ENCODE measurements at regions not wholly inside any gene's neighbourhood (a gene's known extent, or its start where the extent isn't known, plus 50 kb on each side); places are given as distances from the start of the nearest gene placed in this dataset.

DNA sequence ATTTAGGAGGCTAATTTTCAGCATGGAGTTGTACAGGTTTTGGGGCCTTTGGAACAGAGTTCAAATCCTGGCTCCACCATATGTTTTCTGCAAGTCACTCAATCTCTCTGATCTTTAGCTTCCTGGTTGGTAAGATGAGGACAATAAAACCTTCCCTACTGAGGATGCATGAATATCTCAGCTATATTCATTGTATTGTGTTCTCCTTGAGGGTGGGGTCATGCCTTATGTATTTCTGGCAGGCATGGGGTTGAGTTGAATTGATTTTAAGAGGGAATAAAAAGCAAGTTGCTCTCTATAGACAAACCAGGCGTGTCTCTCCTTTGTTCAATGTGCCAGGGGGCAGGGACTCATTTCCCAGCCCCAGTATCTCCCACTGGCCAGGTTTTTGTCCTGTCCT, 173.1 kb downstream of the C12orf75 start:
- TF ChIP-seq MEF2B (IDR thresholded peaks at IDR 0.05; ENCODE audit: partially characterized antibody, poor library complexity, severe bottlenecking) = no peak
- FAIRE-seq = no peak
- intact Hi-C loops (cut with micrococcal nuclease; ENCODE audit: unreplicated experiment) (no loop called here), in situ Hi-C loops (cut with MboI) (no loop called here)
- no TSS peak for BruUV-seq (replicated peaks)
- Histone ChIP-seq H3K27me3 (replicated peaks in 1 of 2; ENCODE audit: control insufficient read depth in 2 of 2, insufficient read depth in 2 of 2, low read length in 1 of 2) (no peaks in the 10 kb centered on the region), H3K9ac (ENCODE audit: control insufficient read depth, insufficient read depth, low read length) (no peak overlapping the region), H3K4me2 (ENCODE audit: control insufficient read depth, insufficient read depth) (no peak overlapping the region), H3K27ac (ENCODE audit: control insufficient read depth, insufficient read depth) (no peak overlapping the region), H2AFZ (ENCODE audit: control insufficient read depth, low read depth, low read length) (no peak overlapping the region), H4K20me1 (ENCODE audit: control insufficient read depth, insufficient read depth) (no peaks in the 10 kb centered on the region), H3K4me3 (no peak overlapping the region), H3K9me3 (replicated peaks; ENCODE audit: control insufficient read depth, insufficient read depth, low read length) (no peaks in the 10 kb centered on the region), H3K79me2 (ENCODE audit: control insufficient read depth, insufficient read depth, low read length) (no peaks in the 10 kb centered on the region), H3K4me1 (ENCODE audit: control insufficient read depth, insufficient read depth, low read length) (no peaks in the 10 kb centered on the region), H3K36me3 (ENCODE audit: control insufficient read depth in 2 of 2, insufficient read depth in 2 of 2, low read length in 1 of 2) (no peaks in the 10 kb centered on the region)
- no peak for DNase-seq (ENCODE audit: low read depth, low spot score)
- CTCF ChIA-PET = no interaction called here
- POLR2A ChIA-PET = no interaction called here
- RAD21 ChIA-PET (ENCODE audit: unreplicated experiment) = no interaction called here
- 0% methylated on average over 1 of the region's 1 CpG for WGBS (ENCODE audit: insufficient coverage, insufficient replicate concordance, low lambda C conversion rate, missing lambda C conversion rate)
- SMC1A ChIA-PET (ENCODE audit: uncharacterized antibody, unreplicated experiment) = no interaction called here
- no peak for ATAC-seq

DNA sequence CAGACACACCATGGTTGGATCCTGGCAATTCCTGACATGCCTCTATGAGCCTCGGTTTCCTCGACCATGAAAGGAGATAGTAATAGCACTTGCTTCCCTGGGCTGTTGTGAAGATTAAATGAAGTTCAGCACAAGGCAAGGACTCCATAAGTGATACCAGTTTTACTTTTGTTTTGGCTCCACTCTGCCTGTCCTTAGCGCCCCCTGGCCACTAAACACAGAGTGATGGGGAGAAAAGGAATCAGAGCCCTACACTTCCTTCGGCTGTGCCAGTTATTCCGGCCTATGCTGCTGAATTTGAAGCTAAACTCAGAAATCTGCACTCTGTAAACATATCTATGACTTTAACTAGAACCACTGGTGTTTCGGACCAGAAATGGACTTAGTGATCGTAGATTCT, 173.8 kb downstream of the C12orf75 start:
- no peaks in the 10 kb centered on the region for H3K79me2 ChIP-seq (ENCODE audit: control insufficient read depth, insufficient read depth, low read length)
- H2AFZ ChIP-seq (ENCODE audit: control insufficient read depth, low read depth, low read length) = no peak overlapping the region; the same call in 1 of the 2 replicates
- no peaks in the 10 kb centered on the region for H3K9me3 ChIP-seq (replicated peaks; ENCODE audit: control insufficient read depth, insufficient read depth, low read length)
- no peaks in the 10 kb centered on the region for H4K20me1 ChIP-seq (ENCODE audit: control insufficient read depth, insufficient read depth)
- intact Hi-C loops (cut with micrococcal nuclease; ENCODE audit: unreplicated experiment) = no loop called here
- no peaks in the 10 kb centered on the region for H3K27me3 ChIP-seq (replicated peaks in 1 of 2; ENCODE audit: control insufficient read depth in 2 of 2, insufficient read depth in 2 of 2, low read length in 1 of 2)
- DNase-seq (ENCODE audit: low read depth, low spot score) = no peak
- ChIA-PET POLR2A (no interaction called here), RAD21 (ENCODE audit: unreplicated experiment) (no interaction called here), SMC1A (ENCODE audit: uncharacterized antibody, unreplicated experiment) (no interaction called here), CTCF (no interaction called here)
- FAIRE-seq = no peak
- H3K4me3 ChIP-seq = no peak overlapping the region
- H3K9ac ChIP-seq (ENCODE audit: control insufficient read depth, insufficient read depth, low read length) = no peak overlapping the region
- in situ Hi-C loops (cut with MboI) = no loop called here
- ATAC-seq = peak; percentile 58
- H3K27ac ChIP-seq (ENCODE audit: control insufficient read depth, insufficient read depth) = no peak overlapping the region
- H3K36me3 ChIP-seq (ENCODE audit: control insufficient read depth in 2 of 2, insufficient read depth in 2 of 2, low read length in 1 of 2) = no peaks in the 10 kb centered on the region
- 16% methylated on average over 7 of the region's 7 CpGs for WGBS (ENCODE audit: insufficient coverage, insufficient replicate concordance, low lambda C conversion rate, missing lambda C conversion rate)
- H3K4me1 ChIP-seq (ENCODE audit: control insufficient read depth, insufficient read depth, low read length) = no peaks in the 10 kb centered on the region
- no TSS peak for BruUV-seq (replicated peaks)
- TF ChIP-seq CEBPB (IDR thresholded peaks at IDR 0.05; ENCODE audit: borderline replicate concordance in 1 of 2, low read depth in 2 of 2, low read length in 2 of 2) = no peak
- TF ChIP-seq, protein P1, sequence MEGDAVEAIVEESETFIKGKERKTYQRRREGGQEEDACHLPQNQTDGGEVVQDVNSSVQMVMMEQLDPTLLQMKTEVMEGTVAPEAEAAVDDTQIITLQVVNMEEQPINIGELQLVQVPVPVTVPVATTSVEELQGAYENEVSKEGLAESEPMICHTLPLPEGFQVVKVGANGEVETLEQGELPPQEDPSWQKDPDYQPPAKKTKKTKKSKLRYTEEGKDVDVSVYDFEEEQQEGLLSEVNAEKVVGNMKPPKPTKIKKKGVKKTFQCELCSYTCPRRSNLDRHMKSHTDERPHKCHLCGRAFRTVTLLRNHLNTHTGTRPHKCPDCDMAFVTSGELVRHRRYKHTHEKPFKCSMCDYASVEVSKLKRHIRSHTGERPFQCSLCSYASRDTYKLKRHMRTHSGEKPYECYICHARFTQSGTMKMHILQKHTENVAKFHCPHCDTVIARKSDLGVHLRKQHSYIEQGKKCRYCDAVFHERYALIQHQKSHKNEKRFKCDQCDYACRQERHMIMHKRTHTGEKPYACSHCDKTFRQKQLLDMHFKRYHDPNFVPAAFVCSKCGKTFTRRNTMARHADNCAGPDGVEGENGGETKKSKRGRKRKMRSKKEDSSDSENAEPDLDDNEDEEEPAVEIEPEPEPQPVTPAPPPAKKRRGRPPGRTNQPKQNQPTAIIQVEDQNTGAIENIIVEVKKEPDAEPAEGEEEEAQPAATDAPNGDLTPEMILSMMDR (IDR thresholded peaks at IDR 0.05 in 2 of 3, conservative IDR thresholded peaks at IDR 0.05 in 1 of 3; ENCODE audit: control insufficient read depth in 2 of 3, extremely low read depth in 1 of 3, insufficient read depth in 1 of 3, low read depth in 3 of 3, low read length in 3 of 3) = peak; percentile 15 to 23 (median 16); a peak in 3 of 6 replicates
- H3K4me2 ChIP-seq (ENCODE audit: control insufficient read depth, insufficient read depth) = no peak overlapping the region
